Fibroblast of the aortic adventitia (primary cell): ENCODE measurements at regions not wholly inside any gene's neighbourhood (a gene's known extent, or its start where the extent isn't known, plus 50 kb on each side); places are given as distances from the start of the nearest gene placed in this dataset.

Experiments
- DNase-seq: peaks from one replicate; pipeline ENCODE4 v3.0.0-alpha.2; 2010; ENCODE audit warnings: low read depth
- H3K4me3 ChIP-seq: 2 replicates; pipeline ENCODE4 v1.5.1; 2011; ENCODE audit warnings: low read depth, mild to moderate bottlenecking, control low read depth, low read length, moderate library complexity
- CTCF ChIP-seq: IDR thresholded peaks from 2 replicates; pipeline ENCODE4 v1.5.1; 2011; ENCODE audit warnings: mild to moderate bottlenecking, low read length, control low read depth, inconsistent platforms; ENCODE audit not compliant: insufficient read depth

GRCh38 chr18:1958798-1959197, 612.5 kb downstream of the METTL4 start:
- TF ChIP-seq CTCF: no peak
- DNase-seq: no peak
- H3K4me3 ChIP-seq: no peak overlapping the region

GRCh38 chr18:1965016-1965415, 606.3 kb downstream of the METTL4 start:
- no peak for TF ChIP-seq CTCF
- no peak for DNase-seq
- H3K4me3 ChIP-seq: no peak overlapping the region

- no peak for DNase-seq
- no peak overlapping the region for H3K4me3 ChIP-seq
- TF ChIP-seq CTCF: no peak
Observed at GRCh38 chr18:1965541-1965940, 605.8 kb downstream of the METTL4 start.

- no peak overlapping the region for H3K4me3 ChIP-seq
- no peak for DNase-seq
- no peak for TF ChIP-seq CTCF
Observed at GRCh38 chr18:1968801-1969498, 602.4 kb downstream of the METTL4 start.

GRCh38 chr18:1976484-1976883, 594.8 kb downstream of the METTL4 start:
- no peak for TF ChIP-seq CTCF

GRCh38 chr18:1982056-1982455, 589.2 kb downstream of the METTL4 start:
- no peak overlapping the region for H3K4me3 ChIP-seq
- no peak for TF ChIP-seq CTCF
- DNase-seq: no peak

More at GRCh38 chr18:1976484-1976883, 594.8 kb downstream of the METTL4 start:
- no peak for DNase-seq
- no peak overlapping the region for H3K4me3 ChIP-seq

GRCh38 chr18:1983746-1984515, 587.4 kb downstream of the METTL4 start:
- H3K4me3 ChIP-seq: no peak overlapping the region
- TF ChIP-seq CTCF: no peak

More at GRCh38 chr18:1983746-1984515, 587.4 kb downstream of the METTL4 start:
- DNase-seq: no peak
